WI38 (cell line): ENCODE measurements at regions not wholly inside any gene's neighbourhood (a gene's known extent, or its start where the extent isn't known, plus 50 kb on each side); places are given as distances from the start of the nearest gene placed in this dataset.
"Not testable (repeated sequence)": the region's sequence is repeated elsewhere in the genome, so short reads cannot be mapped to it uniquely, and the experiment has no call there.

Experiments
- H3K4me3 ChIP-seq: 2 replicates; pipeline ENCODE4 v1.5.1; 2011; ENCODE audit warnings: low read depth, mild to moderate bottlenecking, control low read depth, low read length
- CTCF ChIP-seq: IDR thresholded peaks from 2 replicates; pipeline ENCODE4 v1.5.1; 2012; ENCODE audit warnings: low read depth, mild to moderate bottlenecking, control low read depth, low read length

GRCh38 chr13:58341318-58341717 lies 709.8 kb downstream of the PCDH17 start:
- no peak for TF ChIP-seq CTCF
- H3K4me3 ChIP-seq: no peak overlapping the region

- no peak for TF ChIP-seq CTCF
These were observed 711.5 kb downstream of the PCDH17 start for GRCh38 chr13:58343076-58343475.

GRCh38 chr13:58352100-58352499 lies 720.6 kb downstream of the PCDH17 start:
- not testable (repeated sequence) for H3K4me3 ChIP-seq

More at GRCh38 chr13:58343076-58343475, 711.5 kb downstream of the PCDH17 start:
- no peak overlapping the region for H3K4me3 ChIP-seq

GRCh38 chr13:58369936-58370335 lies 738.4 kb downstream of the PCDH17 start:
- no peak overlapping the region for H3K4me3 ChIP-seq
- TF ChIP-seq CTCF: no peak

- TF ChIP-seq CTCF: no peak
These were observed 744.8 kb downstream of the PCDH17 start for GRCh38 chr13:58376349-58376748.

GRCh38 chr13:58376775-58377174 lies 745.2 kb downstream of the PCDH17 start:
- no peak for TF ChIP-seq CTCF
- no peak overlapping the region for H3K4me3 ChIP-seq

More at GRCh38 chr13:58376349-58376748, 744.8 kb downstream of the PCDH17 start:
- H3K4me3 ChIP-seq: no peak overlapping the region

GRCh38 chr13:58379221-58379620 lies 747.7 kb downstream of the PCDH17 start:
- H3K4me3 ChIP-seq: no peak overlapping the region
- TF ChIP-seq CTCF: no peak

- not testable (repeated sequence) for H3K4me3 ChIP-seq
These were observed 753.8 kb downstream of the PCDH17 start for GRCh38 chr13:58385336-58385735.
